ENCODE measurements at regions not wholly inside any gene's neighbourhood (a gene's known extent, or its start where the extent isn't known, plus 50 kb on each side); places are given as distances from the start of the nearest gene placed in this dataset.

DNA sequence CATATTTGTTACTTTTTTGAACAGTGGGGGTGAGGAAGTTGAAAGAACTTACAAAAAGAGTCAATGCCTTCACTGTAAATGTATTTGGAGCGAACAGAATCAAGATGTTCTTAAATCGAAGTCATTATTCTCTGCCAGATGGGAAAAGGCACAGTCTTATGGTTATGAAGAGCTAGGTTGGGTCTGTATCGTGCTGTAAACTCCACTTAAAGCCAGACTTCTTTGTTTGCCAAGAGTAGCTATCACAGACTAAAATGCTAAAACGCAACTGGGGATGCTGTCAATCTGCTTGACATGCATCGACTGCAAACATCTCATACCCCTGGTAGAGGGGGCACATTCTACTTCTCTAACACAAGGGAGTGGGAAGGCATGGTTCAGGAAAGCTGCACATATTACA lies 160.4 kb downstream of the DACT1 start:
- Histone ChIP-seq H3K4me3 (ENCODE audit: low read depth, low read length) (no peak overlapping the region), H3K36me3 (ENCODE audit: control insufficient read depth, insufficient read depth, low read length) (no peaks in the 10 kb centered on the region), H3K27me3 (ENCODE audit: control insufficient read depth, insufficient read depth, low read length) (peaks cover 4% of the 10 kb centered on the region; the same call in 1 of the 2 replicates)
- ChIA-PET CTCF (interaction anchor here (2.7 kb wide), 1 partner anchor 9 kb away, joined by 10 read pairs; no protein-coding TSS in a partner anchor), POLR2A (no interaction called here)
- no peak for DNase-seq (ENCODE audit: low read depth)
- TF ChIP-seq CTCF (IDR thresholded peaks at IDR 0.05; ENCODE audit: insufficient read depth, low read depth, low read length) = no peak

DNA sequence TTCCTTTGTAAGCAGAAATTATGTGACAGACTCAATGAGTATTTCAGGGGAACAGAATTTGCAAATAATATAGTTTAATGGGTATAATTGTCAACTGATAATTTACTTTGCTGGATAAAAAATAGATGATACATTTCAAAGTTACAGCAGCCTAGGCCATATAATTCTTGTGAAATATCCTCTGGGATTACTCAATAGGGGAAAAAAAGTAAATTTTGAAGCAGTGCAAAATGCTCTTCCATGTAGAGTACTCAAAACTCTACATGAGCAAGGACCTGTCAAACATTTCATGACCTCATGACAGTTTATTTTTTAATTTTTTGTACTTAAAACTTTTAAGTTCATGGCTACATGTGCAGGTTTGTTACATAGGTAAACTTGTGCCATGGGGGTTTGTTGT lies 163.3 kb downstream of the DACT1 start:
- no peak for DNase-seq (ENCODE audit: low read depth)
- ChIA-PET POLR2A (no interaction called here), CTCF (no interaction called here)
- no peak overlapping the region for H3K4me3 ChIP-seq (ENCODE audit: low read depth, low read length)
- no peaks in the 10 kb centered on the region for H3K36me3 ChIP-seq (ENCODE audit: control insufficient read depth, insufficient read depth, low read length)
- no peak for TF ChIP-seq CTCF (IDR thresholded peaks at IDR 0.05; ENCODE audit: insufficient read depth, low read depth, low read length)
- peaks cover 7% of the 10 kb centered on the region; the same call in 1 of the 2 replicates for H3K27me3 ChIP-seq (ENCODE audit: control insufficient read depth, insufficient read depth, low read length)

DNA sequence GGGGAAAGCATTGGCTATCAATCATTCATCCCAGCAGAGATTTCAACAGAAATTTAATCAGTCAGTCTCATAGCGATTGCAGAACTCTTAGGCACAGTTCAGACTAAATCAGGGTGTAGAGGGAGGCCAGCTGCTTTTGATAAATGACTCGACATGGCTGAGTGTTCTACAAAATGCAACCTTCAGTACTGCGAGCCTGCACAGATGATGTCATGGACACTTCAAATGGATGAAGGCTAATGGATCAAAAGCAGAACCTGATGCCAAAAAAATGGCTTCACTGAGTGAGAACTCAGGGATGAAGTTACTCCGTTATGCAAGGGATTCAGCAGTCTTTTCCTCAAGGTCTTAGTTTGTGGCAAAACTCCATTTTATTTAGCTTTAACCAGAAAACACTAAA lies 167.3 kb downstream of the DACT1 start:
- DNase-seq (ENCODE audit: low read depth) = no peak
- TF ChIP-seq CTCF (IDR thresholded peaks at IDR 0.05; ENCODE audit: insufficient read depth, low read depth, low read length) = no peak
- ChIA-PET CTCF (interaction anchor here (1.0 to 1.3 kb wide), 2 partner anchors 10 to 32 kb away, joined by 3 to 5 read pairs; no protein-coding TSS in a partner anchor), POLR2A (no interaction called here)
- no peak overlapping the region for H3K4me3 ChIP-seq (ENCODE audit: low read depth, low read length)
- H3K36me3 ChIP-seq (ENCODE audit: control insufficient read depth, insufficient read depth, low read length) = no peaks in the 10 kb centered on the region
- H3K27me3 ChIP-seq (ENCODE audit: control insufficient read depth, insufficient read depth, low read length) = 0 out of 2 replicates have a peak, but pooled peaks cover 2% of the 10 kb centered on the region

GRCh38 chr14:58805605-58806409 lies 168.0 kb downstream of the DACT1 start:
- no peak overlapping the region for H3K4me3 ChIP-seq (ENCODE audit: low read depth, low read length)
- no peak for DNase-seq (ENCODE audit: low read depth)
- H3K27me3 ChIP-seq (ENCODE audit: control insufficient read depth, insufficient read depth, low read length) = 0 out of 2 replicates have a peak, but pooled peaks cover 2% of the 10 kb centered on the region
- no peak for TF ChIP-seq CTCF (IDR thresholded peaks at IDR 0.05; ENCODE audit: insufficient read depth, low read depth, low read length)
- H3K36me3 ChIP-seq (ENCODE audit: control insufficient read depth, insufficient read depth, low read length) = no peaks in the 10 kb centered on the region
- CTCF ChIA-PET = interaction anchor here (1.1 to 3.1 kb wide), 5 partner anchors 8 to 33 kb away, joined by 3 to 10 read pairs (median 3); no protein-coding TSS in a partner anchor
- POLR2A ChIA-PET = no interaction called here

DNA sequence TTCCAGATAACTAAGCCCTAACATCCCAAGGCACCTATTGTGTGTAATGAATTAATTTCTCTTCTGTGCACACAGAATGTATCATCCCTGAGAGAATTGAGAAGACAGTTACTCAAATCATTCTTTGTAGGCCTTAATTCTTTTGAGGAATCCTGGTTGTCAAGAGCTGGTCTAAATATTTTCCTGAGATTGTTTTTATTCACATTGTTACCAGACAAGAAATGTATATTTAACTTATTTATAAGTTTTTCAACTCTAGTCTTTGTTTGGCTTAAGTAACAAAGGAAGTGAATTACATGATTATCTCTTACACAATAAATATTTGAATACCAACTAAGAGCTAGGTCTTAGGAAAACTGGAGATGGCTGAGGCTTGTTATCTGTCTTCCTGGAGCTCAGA lies 169.4 kb downstream of the DACT1 start:
- ChIA-PET CTCF (interaction anchor here (3.1 kb wide), 1 partner anchor 10 kb away, joined by 10 read pairs; no protein-coding TSS in a partner anchor), POLR2A (no interaction called here)
- Histone ChIP-seq H3K27me3 (ENCODE audit: control insufficient read depth, insufficient read depth, low read length) (0 out of 2 replicates have a peak, but pooled peaks cover 2% of the 10 kb centered on the region), H3K4me3 (ENCODE audit: low read depth, low read length) (no peak overlapping the region), H3K36me3 (ENCODE audit: control insufficient read depth, insufficient read depth, low read length) (no peaks in the 10 kb centered on the region)
- DNase-seq (ENCODE audit: low read depth) = no peak
- no peak for TF ChIP-seq CTCF (IDR thresholded peaks at IDR 0.05; ENCODE audit: insufficient read depth, low read depth, low read length)

Data from BJ (cell line).